Astrocyte (in vitro differentiated cells and primary cell): ENCODE measurements at regions not wholly inside any gene's neighbourhood (a gene's known extent, or its start where the extent isn't known, plus 50 kb on each side); places are given as distances from the start of the nearest gene placed in this dataset.

Source experiments
- DNase-seq: peaks from one replicate; pipeline ENCODE4 v3.0.0-alpha.2; 2010; ENCODE audit warnings: low read depth
- FAIRE-seq: peaks from 2 replicates; lab custom pipeline; 2011; peaks lifted over from hg19 to GRCh38; lab: Jason Lieb, UNC
- H2AFZ ChIP-seq: 2 replicates; pipeline ENCODE4 v1.6.0; 2012; ENCODE audit warnings: low read depth, low read length, inconsistent platforms
- H3K27ac ChIP-seq: 2 replicates; pipeline ENCODE4 v1.5.1; 2011; ENCODE audit warnings: low read depth, low read length, inconsistent platforms
- H3K27me3 ChIP-seq: 2 replicates; pipeline ENCODE4 v1.6.0; 2011; ENCODE audit warnings: low read length, inconsistent platforms; ENCODE audit not compliant: insufficient read depth
- H3K36me3 ChIP-seq: 2 replicates; pipeline ENCODE4 v1.5.1; 2011; ENCODE audit warnings: low read length, inconsistent platforms; ENCODE audit not compliant: insufficient read depth
- H3K4me1 ChIP-seq: 2 replicates; pipeline ENCODE4 v1.5.1; 2011; ENCODE audit warnings: low read length, inconsistent platforms; ENCODE audit not compliant: insufficient read depth
- H3K4me2 ChIP-seq: 2 replicates; pipeline ENCODE4 v1.6.0; 2012; ENCODE audit warnings: low read length, inconsistent platforms
- H3K4me3 ChIP-seq: 2 replicates; pipeline ENCODE4 v1.5.1; 2011; ENCODE audit warnings: low read depth, mild to moderate bottlenecking, low read length, inconsistent platforms; ENCODE audit not compliant: insufficient read depth
- H3K79me2 ChIP-seq: 2 replicates; pipeline ENCODE4 v1.6.0; 2012; ENCODE audit warnings: mild to moderate bottlenecking, low read length, inconsistent platforms; ENCODE audit not compliant: insufficient read depth
- H3K9ac ChIP-seq: 2 replicates; pipeline ENCODE4 v1.6.0; 2012; ENCODE audit warnings: mild to moderate bottlenecking, low read length, inconsistent platforms
- H3K9me3 ChIP-seq: 2 replicates; pipeline ENCODE4 v1.5.1; 2012; ENCODE audit warnings: low read depth, mild to moderate bottlenecking, low read length, inconsistent platforms; ENCODE audit not compliant: insufficient read depth
- H4K20me1 ChIP-seq: 2 replicates; pipeline ENCODE4 v1.6.0; 2012; ENCODE audit warnings: low read length, inconsistent platforms; ENCODE audit not compliant: insufficient read depth
- H3K27ac Mint-ChIP-seq: one replicate; pipeline ENCODE4 v1.8.0; 2021; ENCODE audit warnings: mild to moderate bottlenecking, mixed read lengths; ENCODE audit not compliant: unreplicated experiment
- H3K27me3 Mint-ChIP-seq: one replicate; pipeline ENCODE4 v1.8.0; 2021; ENCODE audit warnings: low read depth, mixed read lengths; ENCODE audit not compliant: unreplicated experiment
- H3K36me3 Mint-ChIP-seq: one replicate; pipeline ENCODE4 v1.8.0; 2021; ENCODE audit warnings: low read depth, mixed read lengths; ENCODE audit not compliant: unreplicated experiment
- H3K4me1 Mint-ChIP-seq: one replicate; pipeline ENCODE4 v1.8.0; 2021; ENCODE audit warnings: low read depth, mixed read lengths; ENCODE audit not compliant: unreplicated experiment
- H3K4me3 Mint-ChIP-seq: one replicate; pipeline ENCODE4 v1.8.0; 2021; ENCODE audit warnings: mild to moderate bottlenecking, moderate library complexity, mixed read lengths; ENCODE audit not compliant: unreplicated experiment
- H3K9me3 Mint-ChIP-seq: one replicate; pipeline ENCODE4 v1.8.0; 2021; ENCODE audit warnings: mild to moderate bottlenecking, mixed read lengths; ENCODE audit not compliant: unreplicated experiment
- EZH2 ChIP-seq: IDR thresholded peaks from 2 replicates; pipeline ENCODE4 v1.6.1; 2012; ENCODE audit warnings: mild to moderate bottlenecking, low read length, inconsistent platforms; ENCODE audit not compliant: insufficient read depth
- TF ChIP-seq, protein P1 (sequence below): IDR thresholded peaks from 2 replicates; pipeline ENCODE4 v1.5.1; 2011; ENCODE audit warnings: low read depth, mild to moderate bottlenecking, inconsistent platforms, low read length, moderate library complexity; ENCODE audit not compliant: insufficient read depth

DNA sequence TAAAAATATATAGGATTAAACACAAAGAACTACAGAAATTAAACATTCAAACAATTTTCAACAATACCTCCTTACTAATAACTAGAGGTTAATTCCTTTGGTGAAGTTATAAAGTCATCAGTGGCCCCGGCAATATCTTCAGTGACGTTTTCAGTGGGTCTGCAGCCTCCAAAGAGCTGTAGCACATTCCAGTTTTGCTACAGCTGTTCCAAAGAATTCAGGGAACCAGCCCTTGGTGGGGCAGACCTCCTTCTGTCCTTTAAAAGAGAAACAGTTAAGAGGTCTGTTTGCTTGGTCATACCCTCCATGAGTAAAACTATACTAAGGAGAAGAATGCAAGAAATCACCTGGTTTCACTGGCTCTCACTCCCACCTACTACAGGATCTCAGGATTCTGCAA lies 99.2 kb upstream of the ZDHHC17 start:
- H3K4me2 ChIP-seq, result no peak overlapping the region
- no peaks in the 10 kb centered on the region for H3K4me1 ChIP-seq
- TF ChIP-seq EZH2, result no peak
- TF ChIP-seq, protein P1, sequence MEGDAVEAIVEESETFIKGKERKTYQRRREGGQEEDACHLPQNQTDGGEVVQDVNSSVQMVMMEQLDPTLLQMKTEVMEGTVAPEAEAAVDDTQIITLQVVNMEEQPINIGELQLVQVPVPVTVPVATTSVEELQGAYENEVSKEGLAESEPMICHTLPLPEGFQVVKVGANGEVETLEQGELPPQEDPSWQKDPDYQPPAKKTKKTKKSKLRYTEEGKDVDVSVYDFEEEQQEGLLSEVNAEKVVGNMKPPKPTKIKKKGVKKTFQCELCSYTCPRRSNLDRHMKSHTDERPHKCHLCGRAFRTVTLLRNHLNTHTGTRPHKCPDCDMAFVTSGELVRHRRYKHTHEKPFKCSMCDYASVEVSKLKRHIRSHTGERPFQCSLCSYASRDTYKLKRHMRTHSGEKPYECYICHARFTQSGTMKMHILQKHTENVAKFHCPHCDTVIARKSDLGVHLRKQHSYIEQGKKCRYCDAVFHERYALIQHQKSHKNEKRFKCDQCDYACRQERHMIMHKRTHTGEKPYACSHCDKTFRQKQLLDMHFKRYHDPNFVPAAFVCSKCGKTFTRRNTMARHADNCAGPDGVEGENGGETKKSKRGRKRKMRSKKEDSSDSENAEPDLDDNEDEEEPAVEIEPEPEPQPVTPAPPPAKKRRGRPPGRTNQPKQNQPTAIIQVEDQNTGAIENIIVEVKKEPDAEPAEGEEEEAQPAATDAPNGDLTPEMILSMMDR, result no peak
- H3K36me3 ChIP-seq, result no peaks in the 10 kb centered on the region
- H4K20me1 ChIP-seq, result no peaks in the 10 kb centered on the region
- H3K9ac ChIP-seq, result no peak overlapping the region
- DNase-seq (no peak), FAIRE-seq (no peak)
- H3K27ac Mint-ChIP-seq, result no peak overlapping the region
- no peaks in the 10 kb centered on the region for H3K9me3 ChIP-seq
- H3K9me3 Mint-ChIP-seq, result peaks cover 5% of the 10 kb centered on the region
- no peaks in the 10 kb centered on the region for H3K36me3 Mint-ChIP-seq
- H3K79me2 ChIP-seq, result no peaks in the 10 kb centered on the region
- no peak overlapping the region for H3K4me3 ChIP-seq
- no peaks in the 10 kb centered on the region for H3K27me3 ChIP-seq
- H2AFZ ChIP-seq, result no peak overlapping the region
- no peak overlapping the region for H3K27ac ChIP-seq
- peaks cover 14% of the 10 kb centered on the region for H3K4me1 Mint-ChIP-seq
- no peaks in the 10 kb centered on the region for H3K27me3 Mint-ChIP-seq
- no peak overlapping the region for H3K4me3 Mint-ChIP-seq

DNA sequence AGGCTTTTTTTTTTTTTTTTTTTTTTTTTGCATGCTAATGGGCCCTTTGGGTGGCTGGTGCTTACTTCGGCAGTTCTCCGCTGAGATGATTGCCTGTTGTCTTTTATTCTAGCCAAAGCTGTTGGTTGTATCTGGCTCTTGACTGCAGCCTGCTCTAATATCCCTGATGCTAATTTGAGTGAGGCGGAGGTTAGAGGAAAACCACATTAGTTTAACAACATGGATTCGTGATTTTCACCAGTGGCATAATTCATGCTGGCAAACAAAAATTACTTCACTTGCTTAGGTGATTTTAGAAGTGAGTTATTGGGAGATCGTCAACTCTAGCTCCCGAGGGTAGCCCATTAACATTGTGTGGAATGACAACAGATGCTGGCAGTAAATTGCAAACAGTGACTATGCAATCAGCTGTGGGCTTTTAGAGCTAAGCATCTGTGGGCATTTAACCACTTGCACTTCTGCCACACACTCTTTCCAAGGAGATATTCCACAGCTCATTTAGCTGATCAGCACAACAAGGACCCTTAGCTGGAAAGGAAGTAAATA lies 97.6 kb upstream of the ZDHHC17 start:
- no peak overlapping the region for H3K4me3 ChIP-seq
- H3K27me3 ChIP-seq, result no peaks in the 10 kb centered on the region
- H4K20me1 ChIP-seq, result no peaks in the 10 kb centered on the region
- no peak for FAIRE-seq
- no peak overlapping the region for H3K4me3 Mint-ChIP-seq
- H3K36me3 ChIP-seq, result no peaks in the 10 kb centered on the region
- H3K9me3 ChIP-seq, result no peaks in the 10 kb centered on the region
- H3K4me2 ChIP-seq, result no peak overlapping the region
- DNase-seq, result no peak
- H3K9me3 Mint-ChIP-seq, result peaks cover 5% of the 10 kb centered on the region
- no peaks in the 10 kb centered on the region for H3K79me2 ChIP-seq
- H3K27ac Mint-ChIP-seq, result no peak overlapping the region
- H3K27ac ChIP-seq, result no peak overlapping the region
- H3K4me1 ChIP-seq, result peaks cover 3% of the 10 kb centered on the region
- H3K9ac ChIP-seq, result no peak overlapping the region
- H3K4me1 Mint-ChIP-seq, result peaks cover 29% of the 10 kb centered on the region
- H2AFZ ChIP-seq, result no peak overlapping the region
- TF ChIP-seq, protein P1, result no peak
- TF ChIP-seq EZH2, result no peak
- H3K36me3 Mint-ChIP-seq, result no peaks in the 10 kb centered on the region
- no peaks in the 10 kb centered on the region for H3K27me3 Mint-ChIP-seq

DNA sequence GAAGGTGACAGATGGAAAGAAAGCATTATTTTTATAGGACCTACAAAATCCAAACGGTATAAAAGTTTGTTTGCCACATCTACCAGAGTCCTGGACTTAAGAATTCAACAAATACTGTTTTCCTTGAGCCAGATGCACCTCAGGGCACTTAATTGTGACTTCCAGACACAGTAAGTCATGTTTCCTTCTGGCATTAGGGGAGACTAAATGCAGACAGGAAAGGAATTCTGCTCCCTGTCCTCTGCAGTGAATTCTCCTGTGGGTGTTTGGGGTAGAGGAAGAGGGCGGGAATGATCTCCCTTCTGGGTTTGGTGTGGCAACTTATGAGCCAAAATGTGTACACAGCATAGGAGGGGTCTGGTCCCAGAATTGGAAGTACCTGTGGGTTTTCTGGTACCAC lies 93.9 kb upstream of the ZDHHC17 start:
- Mint-ChIP-seq H3K4me3 (no peak overlapping the region), H3K4me1 (peaks cover 28% of the 10 kb centered on the region), H3K36me3 (no peaks in the 10 kb centered on the region), H3K27me3 (no peaks in the 10 kb centered on the region), H3K27ac (no peak overlapping the region), H3K9me3 (peaks cover 5% of the 10 kb centered on the region)
- Histone ChIP-seq H3K27me3 (no peaks in the 10 kb centered on the region), H2AFZ (no peak overlapping the region), H3K9me3 (no peaks in the 10 kb centered on the region), H4K20me1 (no peaks in the 10 kb centered on the region), H3K4me1 (peaks cover 3% of the 10 kb centered on the region), H3K36me3 (no peaks in the 10 kb centered on the region), H3K27ac (no peak overlapping the region), H3K79me2 (no peaks in the 10 kb centered on the region), H3K4me3 (no peak overlapping the region), H3K9ac (no peak overlapping the region), H3K4me2 (no peak overlapping the region)
- DNase-seq (no peak), FAIRE-seq (peak; percentile 54)
- no peak for TF ChIP-seq EZH2
- TF ChIP-seq, protein P1, result no peak
